ENCODE measurements at regions not wholly inside any gene's neighbourhood (a gene's known extent, or its start where the extent isn't known, plus 50 kb on each side); places are given as distances from the start of the nearest gene placed in this dataset.
"Not testable (repeated sequence)": the region's sequence is repeated elsewhere in the genome, so short reads cannot be mapped to it uniquely, and the experiment has no call there.

DNA sequence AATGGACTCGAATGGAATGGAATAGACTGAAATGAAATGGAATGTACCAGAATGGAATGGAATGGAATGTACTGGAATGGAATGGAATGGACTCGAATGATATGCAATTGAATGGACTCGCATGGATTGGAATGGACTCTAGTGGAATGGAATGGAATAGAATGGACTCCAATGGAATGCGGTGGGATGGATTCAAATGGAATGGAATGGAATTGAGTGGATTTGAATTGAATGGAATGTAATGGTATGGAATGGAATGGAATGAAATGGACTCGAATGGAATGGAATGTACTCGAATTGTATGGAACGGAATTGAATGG, 99.6 kb upstream of the FBXO28 start:
- Histone ChIP-seq H3K18ac (ENCODE audit: low read length) (no peak overlapping the region), H2AK5ac (ENCODE audit: low read depth, low read length) (no peak overlapping the region), H3K9ac (ENCODE audit: low read depth, low read length, poor library complexity) (no peak overlapping the region), H2BK15ac (ENCODE audit: low read length) (no peak overlapping the region), H2AFZ (ENCODE audit: low read length) (no peak overlapping the region), H3K27ac (replicated peaks; ENCODE audit: low read length) (no peak overlapping the region), H3K27me3 (ENCODE audit: control insufficient read depth in 3 of 3, insufficient read depth in 3 of 3, low read depth in 1 of 3, low read length in 3 of 3) (no peaks in the 10 kb centered on the region), H2BK120ac (ENCODE audit: low read depth, low read length) (no peak overlapping the region), H3K4me3 (ENCODE audit: low read length in 2 of 2) (no peak overlapping the region), H3K14ac (ENCODE audit: low read length) (no peak overlapping the region), H3K79me1 (ENCODE audit: low read depth, low read length) (no peaks in the 10 kb centered on the region), H3K9me3 (replicated peaks in 1 of 2; ENCODE audit: control insufficient read depth in 2 of 2, insufficient read depth in 1 of 2, low read depth in 1 of 2, low read length in 2 of 2) (peaks cover 18 to 28% of the 10 kb centered on the region in 2 donors), H3K4me2 (ENCODE audit: insufficient read depth, low read length, poor library complexity, severe bottlenecking) (no peak overlapping the region), H3K4ac (ENCODE audit: low read length) (no peak overlapping the region), H2BK12ac (ENCODE audit: low read length) (no peak overlapping the region), H4K8ac (ENCODE audit: low read depth, low read length) (no peak overlapping the region), H3K36me3 (replicated peaks in 1 of 2; ENCODE audit: control insufficient read depth in 2 of 2, insufficient read depth in 2 of 2, low read length in 2 of 2) (peaks cover 0 to 2% of the 10 kb centered on the region in 2 donors), H2BK5ac (ENCODE audit: low read length) (no peak overlapping the region), H3K4me1 (ENCODE audit: control insufficient read depth in 2 of 2, insufficient read depth in 1 of 2, low read depth in 1 of 2, low read length in 2 of 2) (no peaks in the 10 kb centered on the region), H4K91ac (ENCODE audit: low read depth, low read length, poor library complexity) (no peak overlapping the region), H3K23ac (ENCODE audit: low read depth, low read length, poor library complexity) (no peak overlapping the region)
- 100% methylated on average over 1 of the region's 7 CpGs; no CpG with 5 or more reads in 1 of the 2 donors for WGBS, 2 donors (ENCODE audit: extremely low coverage in 2 of 2, insufficient read length in 2 of 2, insufficient replicate concordance in 1 of 2)
- no peak for DNase-seq (ENCODE audit: low spot score)

DNA sequence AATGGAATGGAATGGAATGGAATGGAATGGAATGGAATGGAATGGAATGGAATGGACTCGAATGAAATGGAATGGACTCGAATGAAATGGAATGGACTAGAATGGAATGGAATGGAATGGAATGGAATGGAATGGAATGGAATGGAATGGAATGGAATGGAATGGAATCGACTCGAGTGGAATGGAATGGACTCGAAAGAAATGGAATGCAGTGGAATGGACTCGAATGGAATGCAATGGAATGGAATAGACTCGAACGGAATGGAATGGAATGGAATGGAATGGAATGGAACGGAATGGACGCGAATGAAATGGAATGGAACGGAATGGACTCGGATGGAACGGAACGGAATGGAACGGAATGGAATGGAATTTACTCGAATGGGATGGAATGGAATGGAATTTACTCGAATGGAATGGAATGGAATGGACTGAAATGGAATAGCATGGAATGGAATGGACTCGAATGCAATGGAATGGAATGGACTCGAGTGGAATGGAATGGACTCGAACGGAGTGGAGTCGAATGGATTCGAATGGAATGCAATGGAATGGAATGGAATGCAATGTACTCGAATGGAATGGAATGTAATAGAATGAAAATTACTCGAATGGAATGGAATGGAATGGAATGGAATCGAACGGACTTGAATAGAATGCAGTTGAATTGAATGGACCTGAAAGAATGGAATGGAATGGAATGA, 100.1 kb upstream of the FBXO28 start:
- not testable (repeated sequence) for H3K4ac ChIP-seq (ENCODE audit: low read length); H3K4me2 ChIP-seq (ENCODE audit: insufficient read depth, low read length, poor library complexity, severe bottlenecking); H3K27me3 ChIP-seq (ENCODE audit: control insufficient read depth in 3 of 3, insufficient read depth in 3 of 3, low read depth in 1 of 3, low read length in 3 of 3); H2AFZ ChIP-seq (ENCODE audit: low read length); DNase-seq (ENCODE audit: low spot score); H3K18ac ChIP-seq (ENCODE audit: low read length); H2AK5ac ChIP-seq (ENCODE audit: low read depth, low read length); H2BK5ac ChIP-seq (ENCODE audit: low read length); H2BK120ac ChIP-seq (ENCODE audit: low read depth, low read length); H3K14ac ChIP-seq (ENCODE audit: low read length); H3K9ac ChIP-seq (ENCODE audit: low read depth, low read length, poor library complexity); H4K8ac ChIP-seq (ENCODE audit: low read depth, low read length); H3K79me1 ChIP-seq (ENCODE audit: low read depth, low read length); H2BK15ac ChIP-seq (ENCODE audit: low read length); H3K4me1 ChIP-seq (ENCODE audit: control insufficient read depth in 2 of 2, insufficient read depth in 1 of 2, low read depth in 1 of 2, low read length in 2 of 2); H4K91ac ChIP-seq (ENCODE audit: low read depth, low read length, poor library complexity); H3K23ac ChIP-seq (ENCODE audit: low read depth, low read length, poor library complexity); H2BK12ac ChIP-seq (ENCODE audit: low read length); H3K36me3 ChIP-seq (replicated peaks in 1 of 2; ENCODE audit: control insufficient read depth in 2 of 2, insufficient read depth in 2 of 2, low read length in 2 of 2); H3K27ac ChIP-seq (replicated peaks; ENCODE audit: low read length)
- 98 to 100% methylated on average over 9 to 16 of the region's 28 CpGs for WGBS, 2 donors (ENCODE audit: extremely low coverage in 2 of 2, insufficient read length in 2 of 2, insufficient replicate concordance in 1 of 2)
- Histone ChIP-seq H3K9me3 (replicated peaks in 1 of 2; ENCODE audit: control insufficient read depth in 2 of 2, insufficient read depth in 1 of 2, low read depth in 1 of 2, low read length in 2 of 2) (peaks cover 18 to 28% of the 10 kb centered on the region in 2 donors), H3K4me3 (ENCODE audit: low read length in 2 of 2) (peak overlapping the region in 1 of 2 donors; percentile 17)

DNA sequence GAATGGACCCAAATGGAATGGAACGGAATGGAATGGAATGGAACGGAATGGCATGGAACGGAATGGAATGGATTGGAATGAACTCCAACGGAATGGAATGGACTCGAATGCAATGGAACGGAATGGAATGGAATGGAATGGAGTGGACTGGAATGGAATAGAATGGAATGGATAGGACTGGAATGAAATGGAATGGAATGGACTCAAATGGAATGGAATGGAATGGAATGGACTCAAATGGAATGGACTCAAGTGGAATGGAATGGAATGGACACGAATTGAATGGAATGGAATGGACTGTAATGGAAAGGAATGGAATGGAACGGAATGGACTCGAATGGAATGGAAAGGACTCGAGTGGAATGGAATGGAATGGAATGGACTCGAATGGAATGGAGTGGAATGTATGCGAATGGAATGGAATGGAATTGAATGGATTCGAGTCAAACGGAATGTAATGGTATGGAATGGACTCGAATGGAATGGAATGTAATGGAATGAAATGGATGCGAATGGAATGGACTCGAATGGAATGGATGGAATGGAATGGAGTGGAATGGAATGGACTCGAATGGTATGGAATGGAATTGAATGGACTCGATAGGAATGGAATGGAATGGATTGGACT, 101.0 kb upstream of the FBXO28 start:
- not testable (repeated sequence) for H3K18ac ChIP-seq (ENCODE audit: low read length); H3K27ac ChIP-seq (replicated peaks; ENCODE audit: low read length); H3K4me3 ChIP-seq (ENCODE audit: low read length in 2 of 2); H4K91ac ChIP-seq (ENCODE audit: low read depth, low read length, poor library complexity); H2AFZ ChIP-seq (ENCODE audit: low read length); H3K9ac ChIP-seq (ENCODE audit: low read depth, low read length, poor library complexity); H4K8ac ChIP-seq (ENCODE audit: low read depth, low read length); H3K4me1 ChIP-seq (ENCODE audit: control insufficient read depth in 2 of 2, insufficient read depth in 1 of 2, low read depth in 1 of 2, low read length in 2 of 2); H3K79me1 ChIP-seq (ENCODE audit: low read depth, low read length); H3K4me2 ChIP-seq (ENCODE audit: insufficient read depth, low read length, poor library complexity, severe bottlenecking); H3K27me3 ChIP-seq (ENCODE audit: control insufficient read depth in 3 of 3, insufficient read depth in 3 of 3, low read depth in 1 of 3, low read length in 3 of 3); H2BK120ac ChIP-seq (ENCODE audit: low read depth, low read length); H2BK5ac ChIP-seq (ENCODE audit: low read length); H3K23ac ChIP-seq (ENCODE audit: low read depth, low read length, poor library complexity); H2BK12ac ChIP-seq (ENCODE audit: low read length); H3K14ac ChIP-seq (ENCODE audit: low read length); DNase-seq (ENCODE audit: low spot score); H2AK5ac ChIP-seq (ENCODE audit: low read depth, low read length); H2BK15ac ChIP-seq (ENCODE audit: low read length); H3K4ac ChIP-seq (ENCODE audit: low read length); H3K36me3 ChIP-seq (replicated peaks in 1 of 2; ENCODE audit: control insufficient read depth in 2 of 2, insufficient read depth in 2 of 2, low read length in 2 of 2)
- H3K9me3 ChIP-seq (replicated peaks in 1 of 2; ENCODE audit: control insufficient read depth in 2 of 2, insufficient read depth in 1 of 2, low read depth in 1 of 2, low read length in 2 of 2), result peaks cover 18 to 28% of the 10 kb centered on the region in 2 donors
- WGBS, 2 donors (ENCODE audit: extremely low coverage in 2 of 2, insufficient read length in 2 of 2, insufficient replicate concordance in 1 of 2), result 100% methylated on average over 8 to 10 of the region's 19 CpGs

DNA sequence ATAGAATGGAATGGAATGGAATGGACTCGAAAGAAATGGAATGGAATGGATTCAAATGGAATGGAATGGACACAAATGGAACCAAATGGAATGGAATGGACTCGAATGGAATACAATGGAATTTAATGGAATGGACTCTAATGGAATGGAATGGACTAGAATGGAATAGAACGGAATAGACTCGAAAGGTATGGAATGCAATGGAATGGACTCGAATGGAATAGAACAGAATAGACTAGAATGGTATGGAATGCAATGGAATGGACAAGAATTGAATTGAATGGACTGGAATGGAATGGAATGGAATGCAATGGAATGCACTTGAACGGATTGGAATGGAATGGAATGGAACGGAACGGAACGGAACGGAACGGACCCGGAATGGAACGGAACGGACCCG, 101.7 kb upstream of the FBXO28 start:
- H3K4me3 ChIP-seq (ENCODE audit: low read length in 2 of 2), result not testable (repeated sequence)
- 100% methylated on average over 3 of the region's 15 CpGs; no CpG with 5 or more reads in 1 of the 2 donors for WGBS, 2 donors (ENCODE audit: extremely low coverage in 2 of 2, insufficient read length in 2 of 2, insufficient replicate concordance in 1 of 2)

More for the DNA sequence above, 101.7 kb upstream of the FBXO28 start:
- not testable (repeated sequence) for H2BK12ac ChIP-seq (ENCODE audit: low read length); H3K36me3 ChIP-seq (replicated peaks in 1 of 2; ENCODE audit: control insufficient read depth in 2 of 2, insufficient read depth in 2 of 2, low read length in 2 of 2); H2AFZ ChIP-seq (ENCODE audit: low read length); H3K23ac ChIP-seq (ENCODE audit: low read depth, low read length, poor library complexity); H3K27ac ChIP-seq (replicated peaks; ENCODE audit: low read length); H2BK5ac ChIP-seq (ENCODE audit: low read length); H3K14ac ChIP-seq (ENCODE audit: low read length); H2AK5ac ChIP-seq (ENCODE audit: low read depth, low read length); H2BK15ac ChIP-seq (ENCODE audit: low read length); H4K91ac ChIP-seq (ENCODE audit: low read depth, low read length, poor library complexity); DNase-seq (ENCODE audit: low spot score); H3K4me2 ChIP-seq (ENCODE audit: insufficient read depth, low read length, poor library complexity, severe bottlenecking); H3K27me3 ChIP-seq (ENCODE audit: control insufficient read depth in 3 of 3, insufficient read depth in 3 of 3, low read depth in 1 of 3, low read length in 3 of 3); H4K8ac ChIP-seq (ENCODE audit: low read depth, low read length); H3K79me1 ChIP-seq (ENCODE audit: low read depth, low read length); H3K4ac ChIP-seq (ENCODE audit: low read length); H3K18ac ChIP-seq (ENCODE audit: low read length); H2BK120ac ChIP-seq (ENCODE audit: low read depth, low read length); H3K4me1 ChIP-seq (ENCODE audit: control insufficient read depth in 2 of 2, insufficient read depth in 1 of 2, low read depth in 1 of 2, low read length in 2 of 2); H3K9ac ChIP-seq (ENCODE audit: low read depth, low read length, poor library complexity)
- H3K9me3 ChIP-seq (replicated peaks in 1 of 2; ENCODE audit: control insufficient read depth in 2 of 2, insufficient read depth in 1 of 2, low read depth in 1 of 2, low read length in 2 of 2), result peaks cover 18 to 32% of the 10 kb centered on the region in 2 donors

All from neuronal stem cell (in vitro differentiated cells).